ENCODE measurements at regions not wholly inside any gene's neighbourhood (a gene's known extent, or its start where the extent isn't known, plus 50 kb on each side); places are given as distances from the start of the nearest gene placed in this dataset.
A peak's percentile ranks its signal among the peaks of the same experiment; 100 is the strongest.

DNA sequence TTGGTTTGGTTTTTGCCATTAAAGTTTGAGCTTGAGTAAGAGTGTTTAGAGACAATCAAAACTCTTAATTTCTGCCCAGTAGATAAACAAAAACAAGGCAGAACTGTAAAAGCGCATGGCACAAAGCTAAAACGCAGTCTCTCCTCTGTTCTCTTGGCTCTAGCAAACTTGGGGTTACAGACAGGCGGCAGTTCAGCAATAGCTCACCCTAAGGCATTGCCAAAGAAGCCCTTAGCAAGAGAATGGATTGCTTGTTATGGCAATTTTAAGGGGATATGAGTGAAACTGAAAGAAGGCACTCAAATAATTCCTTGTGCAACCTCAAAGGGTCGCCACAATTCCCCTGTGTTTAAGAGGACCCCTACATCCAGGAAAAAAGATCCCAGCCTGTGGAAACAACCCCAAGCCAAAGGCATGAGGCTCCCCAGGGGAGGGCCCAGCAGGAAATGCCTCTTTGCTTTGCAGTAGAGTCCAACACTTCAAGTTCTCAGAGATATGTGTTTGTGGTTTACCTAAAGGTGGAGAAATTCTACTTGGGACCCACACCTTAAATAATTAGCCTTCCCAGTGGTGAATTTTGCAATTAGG, 317.0 kb upstream of the MPDZ start:
- DNase-seq (no peak), ATAC-seq (no peak)
- Mint-ChIP-seq H3K4me1 (ENCODE audit: low read depth) (no peaks in the 10 kb centered on the region), H3K27me3 (ENCODE audit: low read depth) (no peaks in the 10 kb centered on the region), H3K4me3 (no peak overlapping the region), H3K36me3 (ENCODE audit: insufficient read depth) (no peaks in the 10 kb centered on the region), H3K9me3 (peaks cover 5% of the 10 kb centered on the region)

DNA sequence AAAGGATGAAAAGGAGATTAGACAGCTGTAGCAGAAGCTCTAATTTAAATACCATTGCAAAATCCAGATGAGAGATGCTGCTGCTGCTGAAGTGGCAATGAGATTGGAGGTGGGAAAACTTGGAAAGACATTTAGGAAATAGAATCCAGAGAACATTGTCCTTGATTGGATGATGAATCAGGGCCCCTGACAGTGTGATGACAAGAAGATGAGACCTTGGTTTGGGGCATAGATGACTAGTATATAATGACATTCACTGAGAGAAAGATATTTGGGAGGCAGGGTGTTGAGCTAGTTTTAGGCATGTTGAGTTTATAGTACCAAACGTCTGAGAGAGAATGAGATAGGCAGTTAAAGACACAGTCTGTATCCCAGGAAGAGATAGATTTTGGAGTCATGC, 311.5 kb upstream of the MPDZ start:
- Mint-ChIP-seq H3K9me3 (peaks cover 5% of the 10 kb centered on the region), H3K4me3 (no peak overlapping the region), H3K27me3 (ENCODE audit: low read depth) (no peaks in the 10 kb centered on the region)

DNA sequence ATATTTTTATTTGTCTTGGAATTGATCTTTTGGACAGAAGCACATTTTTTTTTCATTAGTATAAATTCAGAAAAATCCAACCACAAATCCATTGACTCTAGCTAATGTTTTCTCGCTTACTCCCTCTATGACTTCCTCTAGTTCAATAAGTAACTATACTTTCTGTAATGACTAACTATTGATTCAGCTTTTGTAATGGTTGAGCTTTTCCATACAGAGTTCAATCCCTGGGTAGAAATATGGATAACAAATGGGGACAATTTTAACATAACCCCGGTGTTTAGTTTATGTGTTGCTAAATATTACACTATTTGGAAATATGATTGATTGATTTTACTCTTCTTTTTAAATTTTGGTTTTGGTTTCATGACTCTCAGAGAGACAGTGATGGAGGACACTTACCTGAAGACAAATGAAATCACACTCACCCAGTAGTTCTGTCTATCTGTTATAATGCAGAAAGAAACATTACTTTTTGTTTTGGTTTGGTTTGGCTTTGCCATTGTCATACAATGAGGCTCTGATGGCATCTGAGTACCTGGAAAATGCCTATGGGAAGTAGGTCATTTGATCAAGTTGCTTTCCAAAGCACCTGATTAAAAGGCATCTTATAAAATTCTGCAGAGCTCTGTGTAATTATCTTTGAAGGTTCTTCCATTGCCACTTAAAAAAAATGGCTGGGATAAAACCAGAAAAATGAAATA, 309.7 kb upstream of the MPDZ start:
- Mint-ChIP-seq H3K36me3 (ENCODE audit: insufficient read depth) (no peaks in the 10 kb centered on the region), H3K27me3 (ENCODE audit: low read depth) (no peaks in the 10 kb centered on the region), H3K9me3 (peaks cover 4% of the 10 kb centered on the region), H3K4me3 (no peak overlapping the region), H3K4me1 (ENCODE audit: low read depth) (no peaks in the 10 kb centered on the region)
- DNase-seq = no peak
- ATAC-seq = no peak

More for the DNA sequence above, 311.5 kb upstream of the MPDZ start:
- ATAC-seq (no peak), DNase-seq (no peak)
- Mint-ChIP-seq H3K36me3 (ENCODE audit: insufficient read depth) (no peaks in the 10 kb centered on the region), H3K4me1 (ENCODE audit: low read depth) (no peaks in the 10 kb centered on the region)

DNA sequence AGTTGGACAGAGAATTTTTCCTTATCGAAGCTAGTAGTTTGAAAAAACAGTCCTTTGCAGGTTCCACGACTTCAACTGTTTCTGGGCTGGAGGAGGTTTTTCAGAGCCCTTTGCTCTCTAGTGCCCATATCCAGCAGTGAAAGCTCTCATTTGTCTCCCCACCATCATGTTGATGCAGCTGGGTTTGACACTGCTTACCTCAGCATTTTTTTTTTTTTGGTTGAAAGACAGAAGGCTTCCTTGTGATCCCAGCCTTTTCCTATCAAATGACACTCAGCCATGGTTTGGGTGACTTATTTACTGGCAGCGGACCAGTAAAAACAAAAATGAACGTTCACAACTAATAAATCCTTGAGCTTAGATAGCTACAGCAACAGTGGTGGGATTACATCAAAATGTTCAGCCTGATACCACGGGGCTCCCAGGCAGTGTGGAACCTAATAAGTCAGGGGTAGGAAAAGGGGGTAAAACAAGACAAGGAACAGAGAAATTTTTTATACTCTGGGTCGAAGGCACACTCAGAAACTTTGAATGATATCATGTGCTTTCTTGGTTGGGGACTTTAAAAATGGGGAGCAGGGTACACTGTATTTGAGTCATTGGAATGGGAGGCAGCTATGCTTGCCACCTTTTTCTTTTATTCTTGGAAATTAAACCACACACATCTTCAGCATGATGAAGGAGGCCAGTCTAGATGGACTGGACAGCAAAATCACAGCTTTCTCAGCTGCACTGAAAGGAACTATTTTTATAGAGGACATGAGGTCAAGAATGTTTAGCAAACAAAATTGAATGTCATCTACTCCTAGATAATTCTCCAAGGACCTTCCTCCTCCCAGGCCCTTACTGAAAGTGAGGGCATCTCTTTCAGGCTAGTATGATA, 308.9 kb upstream of the MPDZ start:
- H3K9me3 Mint-ChIP-seq = peaks cover 4% of the 10 kb centered on the region
- DNase-seq = no peak
- no peaks in the 10 kb centered on the region for H3K4me1 Mint-ChIP-seq (ENCODE audit: low read depth)
- H3K27me3 Mint-ChIP-seq (ENCODE audit: low read depth) = no peaks in the 10 kb centered on the region
- H3K4me3 Mint-ChIP-seq = no peak overlapping the region
- H3K36me3 Mint-ChIP-seq (ENCODE audit: insufficient read depth) = no peaks in the 10 kb centered on the region
- no peak for ATAC-seq

DNA sequence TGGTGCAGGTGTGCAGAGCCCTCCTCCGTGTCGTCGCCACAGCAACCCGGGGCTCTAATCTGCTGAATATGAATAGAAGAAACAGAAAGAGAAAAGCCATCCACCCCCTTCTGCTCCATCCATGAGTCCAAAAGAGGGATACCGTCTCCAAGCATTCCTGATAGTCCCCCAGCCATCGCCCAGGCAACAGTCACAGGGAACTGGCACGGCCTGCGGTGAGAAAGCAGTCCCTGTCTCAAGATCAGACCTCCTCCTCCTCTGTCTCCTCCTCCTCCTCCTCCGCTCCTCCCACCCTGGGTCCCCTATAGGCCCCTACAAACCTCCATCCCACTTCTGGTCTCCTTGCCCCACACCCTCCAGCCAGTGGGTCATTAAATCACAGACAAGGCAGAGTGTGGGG, 308.1 kb upstream of the MPDZ start:
- DNase-seq = no peak
- Mint-ChIP-seq H3K27me3 (ENCODE audit: low read depth) (no peaks in the 10 kb centered on the region), H3K4me1 (ENCODE audit: low read depth) (no peaks in the 10 kb centered on the region), H3K4me3 (no peak overlapping the region), H3K36me3 (ENCODE audit: insufficient read depth) (no peaks in the 10 kb centered on the region), H3K9me3 (peaks cover 9% of the 10 kb centered on the region)
- no peak for ATAC-seq

DNA sequence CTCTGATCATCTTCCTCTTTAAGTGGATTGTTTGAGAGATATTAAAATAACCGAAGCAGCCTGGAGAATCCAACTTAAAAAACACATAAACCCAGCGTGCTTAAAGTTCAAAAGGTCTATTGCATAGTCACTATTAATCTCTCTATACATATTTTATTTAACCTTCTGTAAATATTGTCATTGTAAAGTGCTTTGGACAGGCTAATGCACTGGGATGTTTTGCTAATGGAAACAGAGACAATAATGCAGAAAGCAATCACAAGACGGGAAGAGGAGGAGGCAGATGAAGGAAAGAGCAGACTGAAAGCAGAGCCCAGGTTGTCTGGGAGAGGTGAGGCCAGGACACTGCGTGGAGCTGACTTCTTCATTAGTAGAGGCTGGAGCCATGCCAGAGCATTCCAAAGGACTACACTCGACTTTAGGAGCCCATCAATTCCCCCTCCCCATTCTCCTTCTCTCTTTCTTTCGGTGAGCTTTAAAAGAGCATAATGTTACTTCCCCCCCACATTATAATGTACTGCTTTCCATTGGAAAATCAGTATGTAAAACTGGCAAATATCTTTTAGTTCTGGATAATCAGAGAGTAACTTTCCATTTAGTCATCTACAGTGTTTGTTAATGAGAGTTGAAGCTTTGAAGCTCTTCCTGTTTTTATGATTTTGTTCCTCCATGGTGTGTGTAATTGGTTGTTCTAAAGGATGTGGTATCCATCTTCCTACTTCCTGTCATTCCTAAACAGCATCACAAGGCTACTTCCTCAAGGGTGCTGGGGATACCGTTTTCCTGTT, 307.3 kb upstream of the MPDZ start:
- no peaks in the 10 kb centered on the region for H3K27me3 Mint-ChIP-seq (ENCODE audit: low read depth)
- no peaks in the 10 kb centered on the region for H3K4me1 Mint-ChIP-seq (ENCODE audit: low read depth)
- H3K36me3 Mint-ChIP-seq (ENCODE audit: insufficient read depth) = no peaks in the 10 kb centered on the region
- H3K4me3 Mint-ChIP-seq = no peak overlapping the region
- peaks cover 9% of the 10 kb centered on the region for H3K9me3 Mint-ChIP-seq
- ATAC-seq (no peak), DNase-seq (no peak)

DNA sequence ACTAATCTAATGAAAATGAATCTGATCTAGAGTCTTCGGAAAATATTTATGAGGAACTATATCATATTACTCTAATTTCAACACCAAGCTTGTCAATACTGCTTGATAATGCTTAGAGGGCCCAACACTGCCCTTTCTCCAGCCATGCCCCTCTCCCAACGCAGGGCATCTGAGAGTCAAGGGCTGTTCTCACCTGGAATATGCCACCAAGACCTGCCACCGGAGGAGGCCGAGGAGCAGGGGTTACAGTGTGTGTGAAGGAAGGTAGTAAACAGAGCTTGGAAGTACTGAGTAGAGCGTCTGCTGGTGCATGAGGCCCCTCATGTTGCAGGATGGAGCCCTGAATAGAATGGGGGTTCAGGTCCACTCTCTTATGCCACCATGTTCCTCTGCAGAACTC, 301.3 kb upstream of the MPDZ start:
- Mint-ChIP-seq H3K36me3 (ENCODE audit: insufficient read depth) (no peaks in the 10 kb centered on the region), H3K9me3 (peaks cover 12% of the 10 kb centered on the region)

DNA sequence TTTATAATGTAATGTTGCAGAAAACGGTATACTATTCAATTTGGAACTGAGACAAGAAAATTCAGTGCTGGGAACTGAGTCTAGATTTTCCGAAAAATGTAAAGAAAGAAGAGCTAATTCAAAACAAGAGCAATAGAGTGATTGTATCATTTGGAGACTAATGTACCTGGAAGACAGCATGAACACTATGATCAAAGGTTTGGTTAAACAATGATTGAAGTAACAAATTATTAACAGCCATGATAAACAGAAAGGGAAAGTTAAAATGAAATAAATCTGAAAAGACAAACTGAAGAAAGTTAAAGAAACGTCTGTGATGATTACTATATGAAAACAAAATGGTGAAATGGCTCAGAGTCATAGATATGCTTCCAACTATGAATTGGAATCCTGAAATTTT, 300.6 kb upstream of the MPDZ start:
- H3K9me3 Mint-ChIP-seq = peaks cover 12% of the 10 kb centered on the region
- DNase-seq (no peak), ATAC-seq (no peak)
- H3K36me3 Mint-ChIP-seq (ENCODE audit: insufficient read depth) = no peaks in the 10 kb centered on the region
- no peaks in the 10 kb centered on the region for H3K4me1 Mint-ChIP-seq (ENCODE audit: low read depth)
- no peak overlapping the region for H3K4me3 Mint-ChIP-seq
- no peaks in the 10 kb centered on the region for H3K27me3 Mint-ChIP-seq (ENCODE audit: low read depth)

More for the DNA sequence above, 301.3 kb upstream of the MPDZ start:
- H3K27me3 Mint-ChIP-seq (ENCODE audit: low read depth) = no peaks in the 10 kb centered on the region
- DNase-seq (no peak), ATAC-seq (no peak)
- no peaks in the 10 kb centered on the region for H3K4me1 Mint-ChIP-seq (ENCODE audit: low read depth)
- no peak overlapping the region for H3K4me3 Mint-ChIP-seq

DNA sequence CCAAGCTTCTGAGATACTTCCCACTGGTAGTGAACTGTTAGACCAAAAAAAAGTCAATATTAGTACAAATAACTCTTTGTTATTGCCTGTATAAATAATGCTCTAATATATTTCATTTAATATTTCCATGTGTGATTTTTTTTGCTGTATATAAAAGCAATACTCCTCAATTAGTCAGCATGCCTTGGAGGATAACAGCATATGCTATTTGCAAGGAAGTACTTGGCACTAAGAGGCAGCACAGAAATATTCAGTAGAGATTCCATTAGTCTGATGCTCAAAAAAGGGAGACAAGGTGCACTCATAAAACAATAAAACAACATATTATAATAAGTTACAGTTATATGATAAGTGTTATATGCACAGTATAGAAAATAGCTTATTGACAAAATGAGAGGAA, 296.6 kb upstream of the MPDZ start:
- DNase-seq (no peak), ATAC-seq (no peak)
- H3K9me3 Mint-ChIP-seq = peaks cover 3% of the 10 kb centered on the region
- H3K4me3 Mint-ChIP-seq = no peak overlapping the region
- no peaks in the 10 kb centered on the region for H3K36me3 Mint-ChIP-seq (ENCODE audit: insufficient read depth)
- no peaks in the 10 kb centered on the region for H3K4me1 Mint-ChIP-seq (ENCODE audit: low read depth)
- no peaks in the 10 kb centered on the region for H3K27me3 Mint-ChIP-seq (ENCODE audit: low read depth)

DNA sequence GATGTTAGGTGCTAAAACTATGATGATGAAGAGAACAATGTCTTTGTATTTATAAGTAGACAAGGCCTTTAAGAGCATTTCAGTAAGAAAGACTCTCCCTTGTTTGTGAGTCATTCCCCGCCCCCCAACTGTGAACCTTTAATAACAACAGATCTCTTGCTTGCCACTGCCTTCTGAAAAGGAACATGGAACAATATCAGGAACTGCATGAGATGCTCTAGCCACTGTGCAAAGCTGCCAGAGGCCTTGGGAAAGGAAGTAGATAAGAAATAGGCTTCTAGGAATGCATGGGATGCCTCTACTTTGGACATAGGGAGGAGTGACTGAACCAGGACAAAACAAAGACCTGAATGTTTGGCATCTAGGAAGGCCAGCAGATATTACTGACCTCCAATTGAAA, 296.1 kb upstream of the MPDZ start:
- Mint-ChIP-seq H3K27me3 (ENCODE audit: low read depth) (no peaks in the 10 kb centered on the region), H3K9me3 (peaks cover 3% of the 10 kb centered on the region), H3K4me1 (ENCODE audit: low read depth) (no peaks in the 10 kb centered on the region), H3K36me3 (ENCODE audit: insufficient read depth) (no peaks in the 10 kb centered on the region), H3K4me3 (no peak overlapping the region)
- no peak for DNase-seq
- no peak for ATAC-seq

DNA sequence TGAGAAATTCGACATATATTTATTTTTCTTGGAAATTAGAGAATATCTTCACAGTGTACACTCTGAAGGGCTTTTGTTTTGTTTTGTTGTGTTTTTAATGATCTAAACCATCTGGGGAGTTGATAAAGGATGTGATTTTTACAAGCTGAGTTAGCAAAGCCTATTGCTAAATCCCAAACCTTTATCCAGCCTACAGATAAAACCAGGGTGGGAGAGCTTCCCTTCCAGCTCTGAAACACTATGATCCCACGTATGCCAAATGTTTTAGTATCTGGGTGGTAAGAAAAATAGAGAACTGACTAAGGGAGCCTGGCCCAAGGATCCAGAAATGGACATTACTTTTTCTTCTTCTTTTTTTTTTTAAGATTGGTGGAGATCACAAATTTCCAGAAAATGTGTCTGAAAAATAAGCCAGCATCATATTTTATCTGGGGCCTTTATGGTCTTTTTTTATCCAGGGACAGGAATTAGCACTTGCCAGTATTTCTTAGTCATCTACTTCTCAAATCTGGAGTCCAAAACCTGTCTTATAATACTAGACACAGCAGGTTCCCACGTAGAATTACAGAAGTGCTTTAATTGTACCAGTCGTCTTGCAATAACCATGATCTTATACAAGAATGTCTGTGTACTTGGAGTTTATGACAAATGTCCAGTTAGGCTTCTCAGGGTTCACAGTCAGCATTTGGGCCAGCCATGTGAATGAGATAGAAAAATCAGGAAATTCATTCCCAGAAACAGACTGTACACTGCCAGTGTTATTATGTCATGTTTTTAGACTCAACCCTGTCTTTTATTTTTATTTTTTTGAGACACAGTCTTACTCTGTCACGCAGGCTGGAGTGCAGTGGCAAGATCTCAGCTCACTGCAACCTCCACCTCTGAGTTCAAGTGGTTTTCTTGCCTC, 290.8 kb upstream of the MPDZ start:
- Mint-ChIP-seq H3K36me3 (ENCODE audit: insufficient read depth) (no peaks in the 10 kb centered on the region), H3K9me3 (no peaks in the 10 kb centered on the region), H3K4me1 (ENCODE audit: low read depth) (peaks cover 3% of the 10 kb centered on the region), H3K27me3 (ENCODE audit: low read depth) (peaks cover 3% of the 10 kb centered on the region), H3K4me3 (no peak overlapping the region)
- ATAC-seq = no peak
- no peak for DNase-seq

DNA sequence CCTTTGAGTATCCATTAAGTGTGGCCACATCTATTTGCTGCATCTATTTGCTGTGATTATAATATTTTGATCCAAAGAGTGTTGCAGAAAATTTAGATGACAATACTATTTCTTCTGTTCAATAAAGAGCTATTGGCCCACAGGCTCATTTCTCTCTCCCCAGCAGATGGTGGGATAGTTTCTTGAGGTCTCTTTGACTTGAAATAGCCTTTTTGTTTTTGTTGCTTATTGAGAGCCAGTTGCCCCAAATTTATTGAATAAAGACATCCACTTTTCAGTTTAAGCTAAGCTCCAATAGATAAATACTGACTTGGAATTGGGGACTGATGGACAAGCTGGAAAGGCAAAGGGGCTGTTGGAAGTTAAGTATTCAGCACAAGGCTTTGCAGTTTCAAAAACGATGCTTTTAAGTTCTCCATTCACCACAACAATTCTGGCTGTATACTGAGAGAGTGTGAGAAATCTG, 290.1 kb upstream of the MPDZ start:
- H3K9me3 Mint-ChIP-seq = no peaks in the 10 kb centered on the region
- peaks cover 3% of the 10 kb centered on the region for H3K4me1 Mint-ChIP-seq (ENCODE audit: low read depth)
- no peaks in the 10 kb centered on the region for H3K36me3 Mint-ChIP-seq (ENCODE audit: insufficient read depth)
- ATAC-seq (no peak), DNase-seq (no peak)
- no peak overlapping the region for H3K4me3 Mint-ChIP-seq
- peaks cover 3% of the 10 kb centered on the region for H3K27me3 Mint-ChIP-seq (ENCODE audit: low read depth)

DNA sequence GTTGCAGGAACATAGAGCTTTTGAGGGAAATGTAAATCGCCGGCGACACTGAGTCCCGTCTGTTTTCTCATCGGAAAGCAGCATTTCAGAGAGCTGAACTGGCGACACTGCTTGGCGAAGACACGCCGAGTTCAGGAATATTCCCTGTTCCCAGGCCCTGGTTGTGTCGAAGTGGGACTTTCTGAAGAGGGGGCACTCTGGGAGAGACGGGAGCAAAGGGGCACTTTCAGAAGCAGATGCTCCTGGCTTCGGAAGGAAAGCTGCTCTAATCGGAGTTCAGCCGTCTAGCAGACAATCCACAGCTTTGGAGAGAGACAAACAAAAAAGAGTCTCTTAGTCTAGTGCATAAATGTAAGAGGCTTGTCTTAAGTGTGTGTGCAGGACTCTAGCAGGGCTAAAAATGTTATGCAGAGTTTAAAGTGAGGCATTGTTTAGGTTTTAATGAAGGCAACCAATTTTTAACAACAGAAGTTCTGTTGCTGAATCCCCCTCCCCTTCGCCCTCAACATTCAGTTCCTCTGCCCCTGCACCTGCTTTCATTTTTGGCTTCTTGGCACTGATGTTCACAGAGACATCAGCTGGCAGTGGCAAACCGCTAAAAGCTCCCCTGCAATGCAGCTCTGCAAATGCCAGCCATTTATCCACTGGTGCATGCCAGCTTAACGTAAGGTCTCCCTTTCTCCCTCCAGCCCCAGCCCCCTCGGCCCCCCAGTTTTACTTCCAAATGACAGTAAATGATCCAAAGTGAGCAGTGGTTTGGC, 289.5 kb upstream of the MPDZ start:
- peaks cover 3% of the 10 kb centered on the region for H3K4me1 Mint-ChIP-seq (ENCODE audit: low read depth)
- H3K36me3 Mint-ChIP-seq (ENCODE audit: insufficient read depth) = no peaks in the 10 kb centered on the region
- peak overlapping the region; percentile 20 for H3K4me3 Mint-ChIP-seq
- ATAC-seq (no peak), DNase-seq (no peak)
- H3K9me3 Mint-ChIP-seq = no peaks in the 10 kb centered on the region
- H3K27me3 Mint-ChIP-seq (ENCODE audit: low read depth) = peaks cover 3% of the 10 kb centered on the region

All from activated T-cell treated with anti-CD3 and anti-CD28 coated beads, Interleukin-2, amount 50 U/mL, for 4 hours (primary cell).